Endothelial cell of umbilical vein (primary cell): ENCODE measurements at regions not wholly inside any gene's neighbourhood (a gene's known extent, or its start where the extent isn't known, plus 50 kb on each side); places are given as distances from the start of the nearest gene placed in this dataset.

Experiments
- BruUV-seq: library from RNA; stranded (reverse); fragments of 400-500 nt; replicated peaks from 2 replicates; lab custom pipeline; 2021; lab: Mats Ljungman, UMichigan
- CTCF ChIA-PET: fragments of 300-600, 350-600 bp; sonication (Branson Sonifier 250); formaldehyde crosslinking; loops from one replicate; lab custom pipeline; 2021; ENCODE audit warnings: antibody characterized with exemption, inconsistent platforms; lab: Charles Lee
- POLR2A ChIA-PET: fragments of 300-600, 350-600 bp; sonication (Branson Sonifier 250); formaldehyde crosslinking; loops from one replicate; lab custom pipeline; 2021; ENCODE audit warnings: antibody characterized with exemption, inconsistent platforms; lab: Charles Lee
- DNase-seq: peaks from one replicate; pipeline ENCODE4 v3.0.0-alpha.2; 2011; ENCODE audit warnings: low read depth, low spot score
- FAIRE-seq: peaks from 2 replicates; lab custom pipeline; 2011; peaks lifted over from hg19 to GRCh38; lab: Jason Lieb, UNC
- H2AFZ ChIP-seq: 2 replicates; pipeline ENCODE4 v1.6.0; 2012; ENCODE audit warnings: low read depth, low read length, control low read depth, inconsistent platforms
- H3K27ac ChIP-seq: 2 replicates; pipeline ENCODE4 v1.5.1; 2011; ENCODE audit warnings: low read depth, mild to moderate bottlenecking, control low read depth, low read length, moderate library complexity; ENCODE audit not compliant: insufficient read depth
- H3K27me3 ChIP-seq, 2 experiments: 2 replicates each; pipeline versions ENCODE4 v1.6.0 to v1.6.1; 2011; ENCODE audit warnings: low read length in 2 of 2, mixed read lengths in 1 of 2; ENCODE audit not compliant: control insufficient read depth in 2 of 2, insufficient read depth in 2 of 2
- H3K36me3 ChIP-seq, 2 experiments: 2 replicates in 1 of 2; 3 replicates in 1 of 2; pipeline ENCODE4 v1.5.1; 2011; ENCODE audit warnings: low read length in 2 of 2, mild to moderate bottlenecking in 1 of 2, moderate library complexity in 1 of 2; ENCODE audit not compliant: control insufficient read depth in 2 of 2, insufficient read depth in 2 of 2; ENCODE audit errors: extremely low read depth in 1 of 2
- H3K4me1 ChIP-seq: 3 replicates; pipeline ENCODE4 v1.5.1; 2011; ENCODE audit warnings: mild to moderate bottlenecking, low read length; ENCODE audit not compliant: control insufficient read depth, insufficient read depth; ENCODE audit errors: extremely low read depth
- H3K4me2 ChIP-seq: 2 replicates; pipeline ENCODE4 v1.6.1; 2011; ENCODE audit warnings: low read length, control low read depth, mixed read lengths; ENCODE audit not compliant: insufficient read depth
- H3K4me3 ChIP-seq, 3 experiments: fragments of 200-600 bp in 1 of 3; sonication (generic), shearing (Covaris generic) in 1 of 3; replicated peaks in 1 of 3; 2 replicates each; pipeline ENCODE4 v1.5.1; 2011 to 2016; ENCODE audit warnings: control low read depth in 3 of 3, low read length in 3 of 3, mild to moderate bottlenecking in 2 of 3, inconsistent platforms in 1 of 3, low read depth in 1 of 3, moderate library complexity in 1 of 3; ENCODE audit not compliant: insufficient read depth in 1 of 3
- H3K79me2 ChIP-seq: 2 replicates; pipeline ENCODE4 v1.6.0; 2012; ENCODE audit warnings: low read length, inconsistent platforms; ENCODE audit not compliant: control insufficient read depth, insufficient read depth
- H3K9ac ChIP-seq: replicated peaks from 2 replicates; pipeline ENCODE3; 2011; ENCODE audit warnings: low read length, control low read depth; ENCODE audit not compliant: insufficient read depth; ENCODE audit errors: extremely low read depth
- H3K9me1 ChIP-seq: replicated peaks from 3 replicates; pipeline ENCODE4 v1.6.0; 2011; ENCODE audit warnings: mild to moderate bottlenecking, low read length; ENCODE audit not compliant: control insufficient read depth, insufficient read depth; ENCODE audit errors: extremely low read depth
- H3K9me3 ChIP-seq: replicated peaks from 2 replicates; pipeline ENCODE4 v1.5.1; 2012; ENCODE audit warnings: low read length, inconsistent platforms; ENCODE audit not compliant: control insufficient read depth, insufficient read depth
- H4K20me1 ChIP-seq: replicated peaks from 2 replicates; pipeline ENCODE3; 2011; ENCODE audit warnings: mild to moderate bottlenecking, low read length; ENCODE audit not compliant: control insufficient read depth, insufficient read depth; ENCODE audit errors: extremely low read depth
- CTCF ChIP-seq, 2 donors: IDR thresholded peaks; 1 replicate in 1 of 2; 2 replicates in 1 of 2; pipeline ENCODE4 v1.5.1; 2011; ENCODE audit warnings: low read length in 2 of 2, mild to moderate bottlenecking in 2 of 2, moderate library complexity in 2 of 2, control low read depth in 1 of 2, inconsistent platforms in 1 of 2, low read depth in 1 of 2; ENCODE audit not compliant: insufficient read depth in 1 of 2; ENCODE audit errors: extremely low read depth in 1 of 2
- EZH2 ChIP-seq: IDR thresholded peaks from 2 replicates; pipeline ENCODE4 v1.6.1; 2012; ENCODE audit warnings: borderline replicate concordance, low read depth, mild to moderate bottlenecking, moderate library complexity, low read length, inconsistent platforms; ENCODE audit not compliant: severe bottlenecking
- FOS ChIP-seq: IDR thresholded peaks from 2 replicates; pipeline ENCODE4 v1.6.1; 2011; ENCODE audit warnings: mild to moderate bottlenecking, low read length, moderate library complexity, borderline replicate concordance; ENCODE audit not compliant: insufficient read depth
- GATA2 ChIP-seq: IDR thresholded peaks from 2 replicates; pipeline ENCODE4 v1.7.0; 2011; ENCODE audit warnings: low read depth, mild to moderate bottlenecking, moderate library complexity, mixed read lengths, low read length; ENCODE audit not compliant: insufficient read length, insufficient read depth
- JUN ChIP-seq: IDR thresholded peaks from 2 replicates; pipeline ENCODE4 v1.6.1; 2011; ENCODE audit warnings: borderline replicate concordance, low read depth; ENCODE audit not compliant: insufficient read length, insufficient read depth
- MYC ChIP-seq: IDR thresholded peaks from one replicate; pipeline ENCODE4 v1.6.1; 2011; ENCODE audit warnings: mild to moderate bottlenecking, low read depth, low read length
- POLR2A ChIP-seq: IDR thresholded peaks from 2 replicates; pipeline ENCODE4 v1.6.1; 2012; ENCODE audit warnings: low read depth, mild to moderate bottlenecking, control low read depth, low read length
- POLR2AphosphoS5 ChIP-seq: IDR thresholded peaks from 2 replicates; pipeline ENCODE4 v1.6.1; 2012; ENCODE audit warnings: low read depth, mild to moderate bottlenecking, control low read depth, low read length, moderate library complexity; ENCODE audit not compliant: insufficient read depth
- dilution Hi-C: fragments of 300-500 bp; cut with MboI; formaldehyde crosslinking; loops from one replicate; pipeline ENCODE4 v1.15.0; 2019; ENCODE audit warnings: low sequenced_read_pairs; ENCODE audit not compliant: extremely low pct_ligation_motif_present
- intact Hi-C: fragments of 100-400 bp; cut with micrococcal nuclease; formaldehyde crosslinking; loops from one replicate; pipeline ENCODE4 v1.10.0; 2022
- TF ChIP-seq, protein P1 (sequence below): IDR thresholded peaks from 2 replicates; pipeline ENCODE4 v1.6.1; 2011; ENCODE audit not compliant: insufficient read depth, insufficient read length

GRCh38 chr17:43315858-43316521 lies 82.2 kb upstream of the RNU2-1 start:
- H3K4me2 ChIP-seq, result no peak overlapping the region
- ChIA-PET CTCF (interaction anchor here (0.6 to 1.7 kb wide), 10 partner anchors 8 to 294 kb away, joined by 3 to 9 read pairs (median 4); partner anchors contain the start of genes DHX8 and TMEM106A), POLR2A (interaction anchor here (0.7 to 3.9 kb wide), 17 partner anchors 9 to 740 kb away, joined by 3 to 50 read pairs (median 9); partner anchors contain the start of genes NBR1, RND2, RPL27 and TMEM106A)
- H2AFZ ChIP-seq, result no peak overlapping the region
- no peaks in the 10 kb centered on the region for H3K9me3 ChIP-seq
- H3K4me1 ChIP-seq, result no peaks in the 10 kb centered on the region
- no peaks in the 10 kb centered on the region for H3K79me2 ChIP-seq
- no peak for DNase-seq
- peak overlapping the region; percentile 100 for H3K9ac ChIP-seq
- no peak overlapping the region for H3K4me3 ChIP-seq
- FAIRE-seq, result no peak
- intact Hi-C loops, result loop anchor here (1.0 kb wide), 2 partner anchors 145 to 191 kb away; partner anchors contain the start of genes BRCA1 and NBR1
- dilution Hi-C loops, result no loop called here
- no peaks in the 10 kb centered on the region for H4K20me1 ChIP-seq
- no peaks in the 10 kb centered on the region for H3K36me3 ChIP-seq
- BruUV-seq, result TSS peak; percentile 100
- no peak overlapping the region for H3K27ac ChIP-seq
- no peaks in the 10 kb centered on the region for H3K27me3 ChIP-seq
- H3K9me1 ChIP-seq, result no peaks in the 10 kb centered on the region
- TF ChIP-seq GATA2, result no peak
- no peak for TF ChIP-seq POLR2AphosphoS5
- no peak for TF ChIP-seq CTCF (IDR thresholded peaks at IDR 0.05; ENCODE audit: extremely low read depth in 1 of 2, insufficient read depth in 1 of 2, low read depth in 1 of 2, low read length in 2 of 2)
- TF ChIP-seq EZH2, result no peak
- TF ChIP-seq JUN, result no peak
- TF ChIP-seq MYC, result no peak
- TF ChIP-seq, protein P1, sequence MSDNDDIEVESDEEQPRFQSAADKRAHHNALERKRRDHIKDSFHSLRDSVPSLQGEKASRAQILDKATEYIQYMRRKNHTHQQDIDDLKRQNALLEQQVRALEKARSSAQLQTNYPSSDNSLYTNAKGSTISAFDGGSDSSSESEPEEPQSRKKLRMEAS, result no peak
- TF ChIP-seq POLR2A, result no peak
- no peak for TF ChIP-seq FOS
